ENCODE measurements at regions not wholly inside any gene's neighbourhood (a gene's known extent, or its start where the extent isn't known, plus 50 kb on each side); places are given as distances from the start of the nearest gene placed in this dataset.

GRCh38 chr2:8542381-8543059 lies 139.3 kb upstream of the ID2 start:
- H3K4me3 ChIP-seq (ENCODE audit: low read depth, low read length), result no peak overlapping the region
- TF ChIP-seq CTCF (IDR thresholded peaks at IDR 0.05; ENCODE audit: low read depth, low read length), result no peak

DNA sequence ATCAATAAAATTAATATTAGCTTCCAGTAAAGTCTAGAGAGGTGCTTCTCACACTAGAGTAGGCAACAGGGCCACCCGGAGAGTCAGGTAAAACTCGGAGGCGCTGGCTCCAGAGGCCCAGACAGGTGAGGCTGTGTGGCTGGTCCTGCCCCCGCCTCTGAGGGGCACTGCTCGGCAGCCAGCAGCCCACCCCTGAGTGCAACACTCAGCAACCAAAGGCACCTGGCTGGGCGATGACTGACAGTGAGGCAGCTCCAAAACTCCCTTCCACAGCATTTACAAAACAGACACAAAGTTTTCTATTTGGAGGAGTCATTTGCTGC lies 138.8 kb upstream of the ID2 start:
- no peak overlapping the region for H3K4me3 ChIP-seq (ENCODE audit: low read depth, low read length)
- TF ChIP-seq CTCF (IDR thresholded peaks at IDR 0.05; ENCODE audit: low read depth, low read length), result no peak

DNA sequence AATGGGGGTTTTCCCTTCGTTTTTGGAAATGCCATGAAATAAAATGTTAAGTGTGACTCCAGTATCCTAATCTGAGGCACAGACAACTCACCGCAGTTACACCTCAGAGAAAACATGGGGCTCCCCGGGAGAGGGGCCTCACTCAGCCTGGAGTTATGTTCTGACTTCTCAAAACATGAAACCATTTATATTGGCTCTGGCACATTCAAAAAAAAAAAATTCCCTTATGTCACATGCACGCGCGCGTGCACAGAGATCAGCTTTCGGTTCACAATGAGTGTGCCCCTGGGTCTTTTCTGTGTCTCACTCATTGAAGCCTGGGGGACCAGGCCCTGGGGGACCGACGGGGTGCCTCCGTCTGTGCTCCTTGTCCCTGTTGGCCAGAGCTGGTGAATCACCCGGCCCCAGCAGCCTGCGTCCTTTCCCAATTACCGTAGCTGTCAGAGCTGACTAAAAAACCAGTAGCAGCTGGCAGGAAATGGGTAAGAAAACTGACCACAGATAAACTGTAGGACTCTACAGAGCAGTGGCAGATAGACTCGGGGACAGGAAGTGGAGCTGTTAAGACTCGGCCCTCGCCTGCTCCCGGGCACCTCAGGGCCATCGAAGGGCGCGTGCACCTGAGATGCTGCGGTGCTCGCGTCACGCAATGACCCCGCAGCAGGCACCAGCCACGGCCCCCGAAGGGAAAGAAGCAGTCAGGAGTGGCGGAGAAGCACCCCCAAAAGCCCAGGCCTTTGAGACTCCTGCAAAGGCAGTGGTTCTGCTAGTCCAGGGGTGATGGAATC lies 138.3 kb upstream of the ID2 start:
- H3K4me3 ChIP-seq (ENCODE audit: low read depth, low read length), result peak overlapping the region; percentile 17; the same call in 1 of the 2 replicates
- no peak for TF ChIP-seq CTCF (IDR thresholded peaks at IDR 0.05; ENCODE audit: low read depth, low read length)

- no peak overlapping the region for H3K4me3 ChIP-seq (ENCODE audit: low read depth, low read length)
- no peak for TF ChIP-seq CTCF (IDR thresholded peaks at IDR 0.05; ENCODE audit: low read depth, low read length)
Observed at GRCh38 chr2:8544171-8544785, 137.6 kb upstream of the ID2 start.

DNA sequence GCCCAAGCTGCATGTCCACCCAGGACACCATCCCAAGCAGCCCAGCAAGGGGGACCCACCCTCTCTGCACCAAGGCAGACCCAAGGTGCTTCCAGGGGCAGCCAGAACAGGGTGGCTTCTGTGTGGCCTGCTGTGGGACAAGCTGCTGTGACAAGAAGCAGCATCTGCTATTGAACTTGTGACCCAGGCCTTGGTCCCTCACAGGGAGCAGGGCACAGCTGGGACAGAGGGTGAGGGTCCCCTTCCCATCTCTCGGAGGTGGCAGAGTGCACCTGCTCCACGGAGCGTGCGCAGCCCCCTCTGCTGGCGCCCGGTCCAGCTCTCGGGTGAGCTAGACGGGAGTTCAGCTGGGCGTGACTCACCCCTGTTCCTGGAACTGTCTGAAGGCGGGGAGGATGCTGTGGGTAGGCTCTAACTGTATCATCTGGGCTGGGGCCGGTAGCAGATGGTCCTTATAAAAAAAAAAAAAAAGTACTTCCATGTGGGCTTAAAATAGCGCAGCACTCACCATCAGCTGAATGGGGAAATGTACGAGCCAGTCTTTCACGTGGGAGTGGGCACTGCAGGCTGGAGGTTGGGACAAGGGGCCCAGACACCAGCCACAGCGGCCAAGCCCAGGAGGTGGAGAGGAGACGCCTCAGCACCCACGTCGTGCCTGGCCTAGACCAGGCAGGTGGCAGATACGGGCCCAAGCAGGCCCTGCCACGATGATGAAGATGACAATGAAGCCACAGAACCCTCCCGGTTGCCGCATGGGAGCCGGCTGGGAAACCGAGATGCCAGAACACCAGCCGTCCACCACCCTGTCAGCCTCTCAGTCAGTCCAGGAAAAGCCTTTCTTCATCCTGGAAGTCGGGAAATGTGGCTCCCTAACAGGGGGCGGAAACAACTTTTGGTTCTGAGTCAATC lies 136.8 kb upstream of the ID2 start:
- no peak overlapping the region for H3K4me3 ChIP-seq (ENCODE audit: low read depth, low read length)
- TF ChIP-seq CTCF (IDR thresholded peaks at IDR 0.05; ENCODE audit: low read depth, low read length), result peak; percentile 24; the same call in 1 of the 2 replicates

DNA sequence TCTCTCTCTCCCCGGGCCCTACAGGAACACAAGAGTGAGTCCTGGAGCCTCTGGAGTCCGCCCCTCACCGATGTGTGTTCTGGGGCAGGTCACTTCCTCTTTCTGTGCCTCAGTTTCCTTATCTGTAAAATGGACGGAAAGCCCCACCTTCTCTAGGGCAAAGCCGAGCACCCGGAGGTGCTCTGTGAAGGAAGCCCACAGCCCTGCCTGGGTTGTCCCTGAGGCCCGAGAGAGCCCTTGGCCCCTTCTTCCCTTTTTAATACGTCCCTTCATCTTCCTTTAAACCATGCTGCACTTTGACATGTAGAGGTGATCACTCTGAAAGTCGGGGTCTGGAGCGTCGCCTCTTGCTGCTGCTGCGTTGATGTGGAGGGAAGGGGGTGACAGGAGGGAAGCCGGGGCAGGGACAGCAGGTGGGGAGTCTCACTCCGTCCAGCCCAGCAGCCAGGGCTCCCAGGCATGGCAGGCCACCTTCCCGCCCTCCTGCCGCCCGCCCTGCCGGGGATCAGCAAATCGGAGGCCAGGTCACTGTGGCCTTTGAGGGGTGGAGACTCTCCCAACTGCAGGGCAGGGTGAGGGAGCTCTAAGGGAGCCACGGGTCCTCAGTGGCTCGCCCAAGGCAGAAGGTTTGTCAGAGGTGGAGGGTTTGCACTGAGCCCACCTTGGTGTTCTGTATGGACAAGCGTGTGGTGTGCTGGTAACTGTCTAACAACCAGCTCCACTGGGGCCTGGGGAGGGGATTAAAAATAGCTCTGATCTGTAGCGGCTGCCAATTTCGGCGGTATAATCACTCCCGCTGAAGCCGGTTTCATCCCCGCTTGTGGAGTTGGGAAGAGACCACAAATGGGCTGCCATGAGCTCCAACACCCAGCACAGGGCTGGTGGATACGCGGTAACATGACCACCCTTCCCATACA lies 135.9 kb upstream of the ID2 start:
- no peak overlapping the region for H3K4me3 ChIP-seq (ENCODE audit: low read depth, low read length)
- TF ChIP-seq CTCF (IDR thresholded peaks at IDR 0.05; ENCODE audit: low read depth, low read length), result no peak
